ENCODE measurements at regions not wholly inside any gene's neighbourhood (a gene's known extent, or its start where the extent isn't known, plus 50 kb on each side); places are given as distances from the start of the nearest gene placed in this dataset.
"Not testable (repeated sequence)": the region's sequence is repeated elsewhere in the genome, so short reads cannot be mapped to it uniquely, and the experiment has no call there.

DNA sequence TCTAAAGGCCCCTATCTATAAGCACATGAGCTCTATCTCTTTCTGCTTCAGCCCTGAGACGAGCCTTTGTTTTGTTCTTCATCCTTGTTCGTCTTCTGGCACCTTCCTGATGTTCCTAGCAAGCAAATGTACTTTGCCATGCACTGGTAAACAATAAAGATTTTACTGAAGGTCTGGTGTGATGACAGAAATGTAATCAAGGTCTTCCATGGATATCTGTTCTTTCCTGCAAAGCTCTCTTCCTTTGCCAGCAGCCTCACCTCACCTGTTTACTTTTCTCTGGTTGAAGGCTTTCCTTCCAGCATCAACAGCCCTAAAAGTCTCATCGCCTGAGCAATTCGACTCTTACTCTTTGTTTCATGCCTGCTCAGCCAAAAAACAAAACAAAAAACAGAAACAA, 330.3 kb downstream of the PCNX1 start:
- no peak for DNase-seq (ENCODE audit: low spot score)

DNA sequence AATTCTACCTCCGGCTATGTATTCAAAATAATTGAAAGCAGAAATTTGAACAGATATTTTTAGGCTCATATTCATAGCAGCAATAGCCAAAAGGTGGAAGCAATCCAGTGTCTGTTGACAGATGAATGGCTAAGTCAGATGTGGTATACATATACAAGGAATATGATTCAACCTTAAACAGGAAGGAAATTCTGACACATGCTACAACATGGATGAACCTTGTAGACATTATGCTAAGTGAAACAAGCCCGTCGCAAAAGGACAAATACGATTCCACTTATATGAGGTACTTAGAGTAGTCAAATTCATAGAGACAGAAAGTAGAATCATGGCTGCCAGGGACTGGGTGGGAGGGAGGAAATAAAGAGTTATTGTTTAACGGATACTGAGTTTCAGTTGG, 331.6 kb downstream of the PCNX1 start:
- no peak for DNase-seq (ENCODE audit: low spot score)

DNA sequence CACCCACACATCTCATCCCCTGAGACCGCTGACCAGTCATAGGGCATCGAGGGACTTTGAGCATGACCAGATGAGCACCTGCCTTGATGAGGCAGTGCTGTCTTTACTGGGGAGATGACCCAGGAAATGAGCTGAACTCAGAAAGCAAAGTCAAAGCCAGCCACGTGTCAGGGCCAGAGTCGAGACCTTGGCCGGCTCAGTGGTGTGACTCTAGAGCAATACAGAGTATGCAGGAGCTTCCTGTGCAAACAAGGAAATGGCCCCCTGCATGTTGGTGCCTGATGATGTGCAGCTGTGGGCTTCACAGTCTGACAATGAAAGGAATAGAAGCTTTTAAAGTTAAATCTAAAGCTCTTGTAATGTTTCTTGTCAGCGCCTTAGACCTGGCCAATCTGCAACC, 332.9 kb downstream of the PCNX1 start:
- no peak for DNase-seq (ENCODE audit: low spot score)

- no peak for DNase-seq (ENCODE audit: low spot score)
Measured at GRCh38 chr14:71240866-71241520, 333.7 kb downstream of the PCNX1 start.

DNA sequence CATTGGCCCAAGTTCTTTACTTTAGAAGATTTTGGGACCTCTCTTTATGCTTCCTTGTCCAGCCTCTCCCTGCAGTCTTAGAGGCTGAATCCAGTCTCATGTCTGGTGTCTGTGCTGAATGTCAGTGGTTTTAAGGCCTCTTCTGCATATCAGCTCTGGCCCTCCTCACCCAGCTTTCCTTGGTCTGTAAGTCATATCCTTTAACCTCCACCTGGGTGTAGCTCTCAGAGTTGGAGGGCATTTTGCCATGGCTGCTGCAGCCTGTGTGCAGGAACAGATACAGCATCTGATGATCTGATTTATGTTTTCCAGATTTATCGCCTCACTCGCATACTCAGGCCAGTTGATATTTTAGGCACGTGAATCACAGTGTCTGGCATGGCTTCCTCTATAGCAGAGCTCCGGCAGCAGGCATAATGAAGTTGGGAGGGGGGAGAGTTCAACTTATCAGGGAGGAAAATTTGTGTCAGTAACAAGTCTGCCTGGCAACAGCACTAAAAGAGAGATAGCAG, 335.0 kb downstream of the PCNX1 start:
- DNase-seq (ENCODE audit: low spot score), result no peak

DNA sequence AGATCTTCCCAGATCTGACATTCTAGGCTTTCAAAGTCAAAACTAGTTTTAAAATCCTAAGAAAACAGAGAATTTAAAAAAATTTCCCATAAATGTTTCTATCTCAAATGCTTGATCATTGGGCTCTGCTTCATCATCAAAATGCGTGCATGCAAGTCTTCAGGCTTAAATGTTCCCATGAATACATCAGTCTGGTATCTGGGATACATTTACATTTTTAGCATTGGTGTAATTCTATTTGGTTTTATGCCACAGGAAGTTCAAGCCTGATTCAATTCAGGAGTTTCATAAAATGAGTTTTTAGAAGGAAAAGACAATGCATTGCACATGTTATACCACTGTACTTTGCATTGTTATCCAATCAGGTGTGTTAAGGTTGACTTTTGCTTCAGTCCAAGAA, 336.4 kb downstream of the PCNX1 start:
- DNase-seq (ENCODE audit: low spot score), result no peak

DNA sequence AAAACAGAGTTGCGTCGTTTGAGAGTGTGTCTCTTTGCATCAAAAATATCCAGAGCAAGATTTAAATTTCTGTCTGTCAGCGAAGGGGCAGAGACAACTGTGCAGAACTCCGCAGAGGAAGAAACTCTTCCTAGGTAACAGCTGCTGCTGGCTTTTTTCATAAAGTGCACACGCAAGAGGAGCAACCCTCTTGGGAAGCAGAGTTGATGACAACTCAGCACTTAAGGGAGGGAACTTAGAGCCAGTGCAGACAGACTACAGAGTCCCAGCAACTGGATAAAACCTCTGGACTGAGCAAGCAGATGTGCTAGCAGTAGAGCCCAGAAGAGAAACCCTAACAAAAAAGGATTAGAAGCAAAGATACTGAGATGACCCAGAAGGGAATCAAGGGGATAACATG, 337.1 kb downstream of the PCNX1 start:
- DNase-seq (ENCODE audit: low spot score), result no peak

- no peak for DNase-seq (ENCODE audit: low spot score)
Measured at GRCh38 chr14:71245659-71246361, 338.6 kb downstream of the PCNX1 start.

DNA sequence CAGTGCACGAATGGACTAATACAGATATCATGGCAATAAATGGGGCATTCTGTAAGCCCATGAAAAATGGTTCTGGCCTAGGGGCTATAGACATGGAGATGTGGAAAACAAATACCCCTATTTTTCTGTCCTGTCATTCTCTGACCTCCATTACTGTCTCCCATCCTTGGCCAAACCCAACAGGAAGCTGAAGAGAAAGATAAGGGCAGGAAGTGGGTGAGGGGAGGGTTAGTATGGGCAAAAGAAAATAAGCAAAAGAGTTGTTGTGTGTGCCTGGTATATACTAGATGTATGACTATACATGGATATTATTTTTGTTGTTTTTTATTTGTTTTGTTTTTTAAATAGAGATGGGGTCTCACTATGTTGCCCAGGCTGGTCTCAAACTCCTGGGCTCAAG, 339.3 kb downstream of the PCNX1 start:
- no peak for DNase-seq (ENCODE audit: low spot score)

GRCh38 chr14:71247106-71247505, 339.8 kb downstream of the PCNX1 start:
- no peak for DNase-seq (ENCODE audit: low spot score)

GRCh38 chr14:71248194-71248593, 340.9 kb downstream of the PCNX1 start:
- no peak for DNase-seq (ENCODE audit: low spot score)

DNA sequence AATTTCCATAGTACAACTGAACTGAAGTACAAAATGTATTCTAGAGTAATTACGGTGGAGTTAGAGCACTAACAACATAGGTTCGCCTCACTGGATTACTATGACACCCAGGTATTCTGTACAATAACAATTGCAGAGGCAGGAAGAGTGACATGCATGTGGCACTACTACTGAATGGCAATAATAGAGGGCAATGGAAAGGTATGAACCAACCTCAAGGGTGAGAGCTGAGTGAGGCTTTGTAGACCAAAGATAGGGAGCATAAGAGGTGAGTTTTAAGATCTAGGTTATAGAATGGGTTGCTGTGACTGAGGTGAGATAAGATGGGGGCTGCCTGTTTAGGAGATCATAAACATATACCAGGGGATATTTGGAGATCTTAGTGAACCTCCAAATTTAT, 343.1 kb downstream of the PCNX1 start:
- DNase-seq (ENCODE audit: low spot score), result no peak

GRCh38 chr14:71250791-71251190, 343.5 kb downstream of the PCNX1 start:
- no peak for DNase-seq (ENCODE audit: low spot score)

DNA sequence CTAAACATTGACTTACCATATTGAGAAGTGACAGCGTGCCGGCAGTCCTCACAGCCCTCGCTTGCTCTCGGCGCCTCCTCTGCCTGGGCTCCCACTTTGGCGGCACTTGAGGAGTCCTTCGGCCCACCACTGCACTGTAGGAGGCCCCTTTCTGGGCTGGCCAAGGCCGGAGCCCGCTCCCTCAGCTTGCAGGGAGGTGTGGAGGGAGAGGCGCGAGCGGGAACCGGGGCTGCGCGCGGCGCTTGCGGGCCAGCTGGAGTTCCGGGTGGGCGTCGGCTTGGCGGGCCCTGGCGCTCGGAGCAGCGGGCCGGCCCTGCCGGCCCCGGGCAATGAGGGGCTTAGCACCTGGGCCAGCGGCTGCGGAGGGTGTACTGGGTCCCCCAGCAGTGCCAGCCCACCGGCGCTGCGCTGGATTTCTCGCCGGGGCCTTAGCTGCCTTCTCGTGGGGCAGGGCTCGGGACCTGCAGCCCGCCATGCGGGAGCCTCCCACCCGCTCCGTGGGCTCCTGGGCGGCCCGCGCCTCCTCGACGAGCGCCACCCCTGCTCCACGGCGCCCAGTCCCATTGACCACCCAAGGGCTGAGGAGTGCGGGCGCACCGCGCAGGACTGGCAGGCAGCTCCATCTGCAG, 346.9 kb downstream of the PCNX1 start:
- not testable (repeated sequence) for DNase-seq (ENCODE audit: low spot score)

DNA sequence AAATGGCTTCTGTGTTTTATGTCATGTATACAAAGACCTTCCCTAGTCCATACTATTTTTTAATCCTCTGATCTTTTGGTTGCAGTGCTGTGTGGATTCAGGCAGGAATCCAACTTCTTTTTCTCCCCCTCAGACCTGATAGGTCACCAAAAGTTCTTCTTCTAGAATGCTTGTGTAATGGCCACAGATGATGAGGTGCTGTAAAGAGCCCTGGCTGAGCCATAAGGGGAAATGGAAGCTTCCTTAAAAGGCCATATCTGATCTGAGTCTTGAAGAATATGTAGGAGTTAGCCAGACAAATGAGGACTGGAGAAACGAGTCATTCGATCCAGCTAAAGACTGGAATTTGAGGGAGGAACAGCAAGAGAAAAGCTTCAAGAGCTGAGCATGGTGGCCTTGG, 353.9 kb downstream of the PCNX1 start:
- no peak for DNase-seq (ENCODE audit: low spot score)

GRCh38 chr14:71262441-71262840, 355.2 kb downstream of the PCNX1 start:
- DNase-seq (ENCODE audit: low spot score), result no peak

DNA sequence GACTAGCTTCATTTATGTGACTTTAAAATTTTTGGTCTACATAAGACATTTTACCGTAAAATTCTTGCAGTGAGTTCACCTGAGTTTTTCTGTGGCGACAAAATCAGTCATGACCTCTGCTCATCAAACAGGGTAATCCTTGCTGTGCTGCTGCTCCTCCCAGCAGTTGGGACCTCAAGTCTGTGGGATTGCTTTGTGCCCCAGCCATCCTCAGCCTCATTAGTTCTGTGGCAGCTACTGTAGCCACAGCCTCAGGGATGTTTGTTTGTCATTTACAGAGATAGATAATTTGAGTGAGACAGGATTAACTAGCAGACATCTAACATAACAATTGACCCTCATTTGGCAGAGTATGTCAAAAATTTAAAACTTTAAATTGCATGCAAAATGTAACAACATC, 357.0 kb downstream of the PCNX1 start:
- no peak for DNase-seq (ENCODE audit: low spot score)

DNA sequence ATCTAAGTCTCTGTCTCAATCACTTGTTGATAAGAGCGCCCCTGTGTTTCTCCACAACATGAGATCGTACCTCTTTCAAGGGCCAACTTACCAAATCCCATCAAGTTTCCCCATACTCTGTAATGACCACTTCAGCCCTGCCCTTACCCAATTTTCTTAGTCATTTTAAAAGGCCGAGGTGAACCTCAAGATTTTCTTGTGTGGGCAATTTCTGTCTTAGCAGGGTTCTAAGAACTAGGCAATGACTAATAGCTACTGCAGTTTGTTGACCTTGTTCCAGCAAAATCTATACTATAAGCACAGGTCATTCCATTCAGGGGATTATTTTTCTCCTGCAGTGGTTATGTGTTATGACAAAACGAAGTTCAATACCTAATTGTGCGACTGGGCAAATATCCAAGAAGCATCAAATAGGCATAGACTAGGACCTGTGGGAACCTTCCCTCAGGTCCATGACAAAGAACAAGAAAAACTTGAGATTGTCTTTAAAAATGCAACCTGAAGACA, 359.8 kb downstream of the PCNX1 start:
- DNase-seq (ENCODE audit: low spot score), result no peak

DNA sequence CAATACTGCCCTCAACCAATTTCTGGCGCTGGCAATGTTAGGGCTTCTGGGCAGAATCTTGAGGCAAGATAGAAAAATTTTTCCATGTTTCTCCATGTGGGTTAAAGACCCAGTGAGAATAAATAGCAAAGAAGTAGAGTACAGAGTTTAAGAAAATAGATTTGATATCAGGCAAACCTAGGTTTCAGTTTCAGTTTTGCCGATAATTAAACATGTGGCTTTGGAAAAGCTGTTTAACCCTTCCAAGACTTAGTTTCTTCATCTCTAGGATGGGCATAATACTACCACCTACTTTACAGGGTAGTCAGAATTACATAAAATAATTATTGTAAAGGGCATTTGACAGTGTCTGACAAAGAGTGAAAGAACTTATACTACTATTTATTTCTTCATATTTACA, 360.4 kb downstream of the PCNX1 start:
- DNase-seq (ENCODE audit: low spot score), result no peak

- DNase-seq (ENCODE audit: low spot score), result no peak
Measured at GRCh38 chr14:71270111-71270510, 362.9 kb downstream of the PCNX1 start.

- DNase-seq (ENCODE audit: low spot score), result no peak
Measured at GRCh38 chr14:71271166-71271945, 364.1 kb downstream of the PCNX1 start.

GRCh38 chr14:71273366-71273765, 366.1 kb downstream of the PCNX1 start:
- DNase-seq (ENCODE audit: low spot score), result no peak
